Hepatocyte (in vitro differentiated cells): ENCODE measurements at regions not wholly inside any gene's neighbourhood (a gene's known extent, or its start where the extent isn't known, plus 50 kb on each side); places are given as distances from the start of the nearest gene placed in this dataset.

Source experiments
- EZH2 ChIP-seq: fragments of 200-600 bp; sonication (generic); IDR thresholded peaks from 2 replicates; pipeline ENCODE4 v1.6.1; 2016; ENCODE audit warnings: antibody characterized with exemption, mild to moderate bottlenecking, borderline replicate concordance
- EZH2phosphoT487 ChIP-seq: fragments of 200-600 bp; sonication (generic); IDR thresholded peaks from one replicate; pipeline ENCODE4 v1.6.1; 2018; ENCODE audit warnings: antibody characterized with exemption, mild to moderate bottlenecking, low read depth, moderate library complexity; ENCODE audit not compliant: unreplicated experiment, severe bottlenecking
- TF ChIP-seq, protein P1 (sequence below): fragments of 200-600 bp; sonication (generic); IDR thresholded peaks from 2 replicates; pipeline ENCODE4 v1.5.1; 2016; ENCODE audit warnings: antibody characterized with exemption, mild to moderate bottlenecking; ENCODE audit not compliant: poor library complexity

DNA sequence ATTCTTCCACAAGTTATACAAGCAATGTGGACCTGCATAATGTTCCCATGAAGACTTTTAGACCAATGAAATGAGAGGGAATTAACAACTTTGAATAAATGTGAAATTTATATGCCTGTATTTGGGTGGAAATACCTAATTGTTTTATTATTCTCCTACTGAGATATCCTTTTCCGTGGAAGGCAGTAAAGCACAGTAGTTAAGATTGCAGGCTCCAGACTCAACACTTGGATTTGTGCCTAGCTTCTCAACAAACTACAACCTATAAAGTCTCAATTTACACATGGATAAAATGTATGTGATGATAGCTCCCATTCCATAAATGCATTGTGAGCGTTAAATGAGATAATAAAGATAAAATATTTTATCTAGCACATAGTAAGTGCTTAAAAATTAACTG, 857.8 kb downstream of the CENPC start:
- TF ChIP-seq, protein P1, sequence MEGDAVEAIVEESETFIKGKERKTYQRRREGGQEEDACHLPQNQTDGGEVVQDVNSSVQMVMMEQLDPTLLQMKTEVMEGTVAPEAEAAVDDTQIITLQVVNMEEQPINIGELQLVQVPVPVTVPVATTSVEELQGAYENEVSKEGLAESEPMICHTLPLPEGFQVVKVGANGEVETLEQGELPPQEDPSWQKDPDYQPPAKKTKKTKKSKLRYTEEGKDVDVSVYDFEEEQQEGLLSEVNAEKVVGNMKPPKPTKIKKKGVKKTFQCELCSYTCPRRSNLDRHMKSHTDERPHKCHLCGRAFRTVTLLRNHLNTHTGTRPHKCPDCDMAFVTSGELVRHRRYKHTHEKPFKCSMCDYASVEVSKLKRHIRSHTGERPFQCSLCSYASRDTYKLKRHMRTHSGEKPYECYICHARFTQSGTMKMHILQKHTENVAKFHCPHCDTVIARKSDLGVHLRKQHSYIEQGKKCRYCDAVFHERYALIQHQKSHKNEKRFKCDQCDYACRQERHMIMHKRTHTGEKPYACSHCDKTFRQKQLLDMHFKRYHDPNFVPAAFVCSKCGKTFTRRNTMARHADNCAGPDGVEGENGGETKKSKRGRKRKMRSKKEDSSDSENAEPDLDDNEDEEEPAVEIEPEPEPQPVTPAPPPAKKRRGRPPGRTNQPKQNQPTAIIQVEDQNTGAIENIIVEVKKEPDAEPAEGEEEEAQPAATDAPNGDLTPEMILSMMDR, result no peak
- TF ChIP-seq EZH2phosphoT487 (no peak), EZH2 (no peak)
